ACHN (cell line): ENCODE measurements at regions not wholly inside any gene's neighbourhood (a gene's known extent, or its start where the extent isn't known, plus 50 kb on each side); places are given as distances from the start of the nearest gene placed in this dataset.
"Not testable (repeated sequence)": the region's sequence is repeated elsewhere in the genome, so short reads cannot be mapped to it uniquely, and the experiment has no call there.

Experiments
- DNase-seq: peaks from one replicate; pipeline ENCODE4 v3.0.0-alpha.2; 2015
- in situ Hi-C: cut with HindIII; loops from 2 replicates; pipeline ENCODE4 v1.10.0; 2017; ENCODE audit warnings: low sequenced_read_pairs, low pct_ligation_motif_present, low pct_unique_long_range_greater_than_20kb

GRCh38 chr11:122204206-122204605 lies 88.2 kb upstream of the BLID start:
- in situ Hi-C loops = no loop called here
- no peak for DNase-seq

GRCh38 chr11:122202951-122203456 lies 87.0 kb upstream of the BLID start:
- DNase-seq = peak; percentile 48
- in situ Hi-C loops = no loop called here

GRCh38 chr11:122202161-122202950 lies 86.3 kb upstream of the BLID start:
- DNase-seq = no peak
- in situ Hi-C loops = no loop called here

GRCh38 chr11:122201106-122201505 lies 85.1 kb upstream of the BLID start:
- in situ Hi-C loops = no loop called here
- DNase-seq = no peak

- DNase-seq = no peak
- in situ Hi-C loops = no loop called here
Observed at GRCh38 chr11:122199661-122200060, 83.6 kb upstream of the BLID start.

GRCh38 chr11:122198291-122198983 lies 82.4 kb upstream of the BLID start:
- DNase-seq = no peak
- in situ Hi-C loops = no loop called here

GRCh38 chr11:122197066-122197987 lies 81.3 kb upstream of the BLID start:
- in situ Hi-C loops = no loop called here

GRCh38 chr11:122195790-122196189 lies 79.8 kb upstream of the BLID start:
- in situ Hi-C loops = no loop called here
- DNase-seq = no peak

More at GRCh38 chr11:122197066-122197987, 81.3 kb upstream of the BLID start:
- DNase-seq = peak; percentile 80

- DNase-seq, in situ Hi-C loops: not testable (repeated sequence)
Observed at GRCh38 chr11:122193881-122194480, 78.0 kb upstream of the BLID start.

- DNase-seq = no peak
- in situ Hi-C loops = no loop called here
Observed at GRCh38 chr11:122193457-122193856, 77.4 kb upstream of the BLID start.

- in situ Hi-C loops = no loop called here
Observed at GRCh38 chr11:122192634-122193255, 76.7 kb upstream of the BLID start.

GRCh38 chr11:122190768-122191167 lies 74.8 kb upstream of the BLID start:
- in situ Hi-C loops = no loop called here

More at GRCh38 chr11:122192634-122193255, 76.7 kb upstream of the BLID start:
- no peak for DNase-seq

GRCh38 chr11:122189229-122189628 lies 73.2 kb upstream of the BLID start:
- in situ Hi-C loops = no loop called here
- peak; percentile 81 for DNase-seq

More at GRCh38 chr11:122190768-122191167, 74.8 kb upstream of the BLID start:
- no peak for DNase-seq

GRCh38 chr11:122187373-122188165 lies 71.6 kb upstream of the BLID start:
- in situ Hi-C loops = no loop called here
- DNase-seq = no peak

GRCh38 chr11:122186439-122187080 lies 70.5 kb upstream of the BLID start:
- peak; percentile 10 for DNase-seq
- in situ Hi-C loops = no loop called here

GRCh38 chr11:122183933-122184332 lies 67.9 kb upstream of the BLID start:
- in situ Hi-C loops = no loop called here
- DNase-seq = no peak

GRCh38 chr11:122181893-122182292 lies 65.9 kb upstream of the BLID start:
- no peak for DNase-seq
- in situ Hi-C loops = no loop called here
